AG09319 (cell line): ENCODE measurements at regions not wholly inside any gene's neighbourhood (a gene's known extent, or its start where the extent isn't known, plus 50 kb on each side); places are given as distances from the start of the nearest gene placed in this dataset.
"Not testable (repeated sequence)": the region's sequence is repeated elsewhere in the genome, so short reads cannot be mapped to it uniquely, and the experiment has no call there.

ENCODE experiments used
- DNase-seq: peaks from one replicate; pipeline ENCODE4 v3.0.0-alpha.2; 2010; ENCODE audit warnings: low read depth; ENCODE audit errors: extremely low read depth
- CTCF ChIP-seq: IDR thresholded peaks from 2 replicates; pipeline ENCODE4 v1.5.1; 2011; ENCODE audit warnings: low read depth, mild to moderate bottlenecking, inconsistent platforms, low read length, moderate library complexity

- no peak for TF ChIP-seq CTCF
- DNase-seq: no peak
Observed at GRCh38 chr13:78875792-78876580, 217.0 kb upstream of the OBI1 start.

- DNase-seq: no peak
- TF ChIP-seq CTCF: no peak
Observed at GRCh38 chr13:78868991-78869390, 210.0 kb upstream of the OBI1 start.

- no peak for TF ChIP-seq CTCF
- DNase-seq: no peak
Observed at GRCh38 chr13:78867655-78868054, 208.7 kb upstream of the OBI1 start.

DNA sequence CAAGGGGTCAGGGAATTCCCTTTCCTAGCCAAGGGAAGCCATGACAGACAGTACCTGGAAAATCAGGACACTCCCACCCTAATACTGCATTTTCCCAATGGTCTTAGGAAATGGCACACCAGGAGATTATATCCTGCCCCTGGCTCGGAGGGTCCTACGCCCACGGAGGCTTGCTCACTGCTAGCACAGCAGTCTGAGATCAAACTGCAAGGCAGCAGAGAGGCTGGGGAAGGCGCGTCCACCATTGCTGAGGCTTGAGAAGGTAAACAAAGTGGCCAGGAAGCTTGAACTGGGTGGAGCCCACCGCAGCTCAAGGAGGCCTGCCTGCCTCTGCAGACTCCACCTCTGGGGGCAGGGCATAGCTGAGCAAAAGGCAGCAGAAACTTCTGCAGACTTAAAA is 207.1 kb upstream of the OBI1 start:
- not testable (repeated sequence) for DNase-seq

- no peak for TF ChIP-seq CTCF
- DNase-seq: no peak
Observed at GRCh38 chr13:78862446-78862845, 203.5 kb upstream of the OBI1 start.

- TF ChIP-seq CTCF: no peak
- no peak for DNase-seq
Observed at GRCh38 chr13:78852709-78853108, 193.8 kb upstream of the OBI1 start.

DNA sequence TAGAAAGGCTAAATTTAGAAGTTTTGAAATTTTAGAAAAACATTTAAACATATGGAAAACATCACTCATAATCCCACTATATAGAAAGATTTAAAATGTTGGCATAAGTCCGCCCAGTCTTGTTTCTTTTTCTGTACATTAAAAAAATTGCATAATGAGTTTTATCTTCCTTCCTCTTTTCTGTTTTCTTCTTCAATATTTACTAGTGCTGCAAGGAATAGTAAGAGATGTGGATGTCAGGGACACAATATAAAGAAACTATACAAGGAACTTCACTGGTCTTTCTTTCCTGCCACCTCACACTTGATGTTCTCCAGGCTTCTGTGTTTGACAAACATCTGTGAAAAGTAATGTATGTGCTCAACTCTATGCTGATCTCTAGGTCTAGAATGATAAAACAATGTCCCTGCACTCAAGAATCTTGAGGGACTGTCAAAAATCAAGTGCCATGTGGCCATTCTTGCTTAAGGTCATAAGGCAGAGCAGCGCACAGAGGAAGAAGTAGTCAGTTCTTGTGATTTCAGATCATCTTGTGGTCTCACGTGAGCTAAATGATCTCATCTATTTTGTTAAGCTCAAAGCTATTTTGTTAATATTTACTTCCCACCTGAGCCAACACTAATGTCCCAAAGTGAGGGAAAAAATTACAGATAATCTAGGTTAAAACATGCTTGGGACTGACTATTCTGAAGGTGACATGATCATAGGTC is 186.9 kb upstream of the OBI1 start:
- no peak for TF ChIP-seq CTCF
- no peak for DNase-seq
